OCI-LY3 (cell line): ENCODE measurements at regions not wholly inside any gene's neighbourhood (a gene's known extent, or its start where the extent isn't known, plus 50 kb on each side); places are given as distances from the start of the nearest gene placed in this dataset.
"Not testable (repeated sequence)": the region's sequence is repeated elsewhere in the genome, so short reads cannot be mapped to it uniquely, and the experiment has no call there.

Source experiments
- CTCF ChIP-seq: fragments of 200-600, 300-600 bp; sonication (generic); IDR thresholded peaks from 2 replicates; pipeline ENCODE4 v1.5.1; 2014; ENCODE audit warnings: antibody characterized with exemption, low read length, low read depth
- EZH2phosphoT487 ChIP-seq: fragments of 200-600 bp; shearing (Covaris generic); IDR thresholded peaks from 2 replicates; pipeline ENCODE4 v1.6.1; 2018; ENCODE audit warnings: antibody characterized with exemption, mixed run types, low read depth

- not testable (repeated sequence) for TF ChIP-seq CTCF, EZH2phosphoT487
Measured at GRCh38 chr16:18092605-18093004, 243.9 kb downstream of the NPIPA8 start.
